Sigmoid colon (tissue), 3 donors: ENCODE measurements at regions not wholly inside any gene's neighbourhood (a gene's known extent, or its start where the extent isn't known, plus 50 kb on each side); places are given as distances from the start of the nearest gene placed in this dataset.

Experiments
- CTCF ChIP-seq, 4 experiments: fragments of 450-650 bp in 3 of 4; fragments of 200-600 bp in 1 of 4; IDR thresholded peaks; one replicate each; pipeline ENCODE4 v1.5.1; 2016 to 2019; ENCODE audit warnings: antibody characterized with exemption in 4 of 4, mild to moderate bottlenecking in 3 of 4, moderate library complexity in 2 of 4
- POLR2A ChIP-seq, 2 donors: fragments of 450-650 bp; IDR thresholded peaks; one replicate each; pipeline ENCODE4 v1.6.1; 2016; ENCODE audit warnings: antibody characterized with exemption in 2 of 2, mild to moderate bottlenecking in 2 of 2, moderate library complexity in 2 of 2

GRCh38 chr2:18427762-18428161 is 132.7 kb downstream of the RDH14 start:
- TF ChIP-seq CTCF (IDR thresholded peaks at IDR 0.05) (no peak), POLR2A (IDR thresholded peaks at IDR 0.05) (no peak)
